Bronchial epithelial cell (primary cell): ENCODE measurements at regions not wholly inside any gene's neighbourhood (a gene's known extent, or its start where the extent isn't known, plus 50 kb on each side); places are given as distances from the start of the nearest gene placed in this dataset.
"Not testable (repeated sequence)": the region's sequence is repeated elsewhere in the genome, so short reads cannot be mapped to it uniquely, and the experiment has no call there.

Experiments
- DNase-seq: peaks from one replicate; pipeline ENCODE4 v3.0.0-alpha.2; 2010; ENCODE audit warnings: low read depth
- FAIRE-seq: peaks from 2 replicates; lab custom pipeline; 2011; peaks lifted over from hg19 to GRCh38; lab: Jason Lieb, UNC
- H3K27me3 ChIP-seq: 2 replicates; pipeline ENCODE4 v1.5.1; 2011; ENCODE audit warnings: low read length; ENCODE audit not compliant: control insufficient read depth, insufficient read depth
- H3K36me3 ChIP-seq: 2 replicates; pipeline ENCODE4 v1.5.1; 2011; ENCODE audit warnings: low read length; ENCODE audit not compliant: control insufficient read depth, insufficient read depth
- H3K4me3 ChIP-seq: 2 replicates; pipeline ENCODE4 v1.5.1; 2011; ENCODE audit warnings: mild to moderate bottlenecking, low read depth, low read length, control low read depth
- CTCF ChIP-seq: IDR thresholded peaks from 2 replicates; pipeline ENCODE4 v1.5.1; 2011; ENCODE audit warnings: mild to moderate bottlenecking, moderate library complexity, low read length, control low read depth, inconsistent platforms; ENCODE audit not compliant: insufficient read depth, severe bottlenecking

DNA sequence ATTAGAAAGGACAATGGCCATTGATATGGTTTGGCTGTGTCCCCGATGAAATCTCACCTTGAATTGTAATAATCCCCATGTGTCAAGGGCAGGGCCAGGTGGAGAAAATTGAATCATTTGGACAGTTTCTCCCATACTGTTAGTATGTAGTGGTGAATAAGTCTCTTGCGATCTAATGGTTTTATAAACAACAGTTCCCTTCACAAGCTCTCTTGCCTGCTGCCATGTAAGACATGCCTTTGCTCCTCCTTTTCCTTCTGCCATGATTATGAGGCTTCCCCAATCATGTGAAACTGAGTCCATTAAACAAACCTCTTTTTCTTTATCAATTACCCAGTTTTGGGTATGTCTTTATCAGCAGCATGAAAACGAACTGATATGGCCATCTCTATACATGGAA is 302.7 kb downstream of the SFMBT2 start:
- H3K36me3 ChIP-seq: no peaks in the 10 kb centered on the region
- DNase-seq (no peak), FAIRE-seq (no peak)
- no peak overlapping the region for H3K4me3 ChIP-seq
- no peak for TF ChIP-seq CTCF
- no peaks in the 10 kb centered on the region for H3K27me3 ChIP-seq

- DNase-seq: peak; percentile 7
- no peaks in the 10 kb centered on the region for H3K36me3 ChIP-seq
- no peak for TF ChIP-seq CTCF
- FAIRE-seq: peak; percentile 23
- no peaks in the 10 kb centered on the region for H3K27me3 ChIP-seq
- H3K4me3 ChIP-seq: no peak overlapping the region
Measured at GRCh38 chr10:7107285-7107684, 303.5 kb downstream of the SFMBT2 start.

DNA sequence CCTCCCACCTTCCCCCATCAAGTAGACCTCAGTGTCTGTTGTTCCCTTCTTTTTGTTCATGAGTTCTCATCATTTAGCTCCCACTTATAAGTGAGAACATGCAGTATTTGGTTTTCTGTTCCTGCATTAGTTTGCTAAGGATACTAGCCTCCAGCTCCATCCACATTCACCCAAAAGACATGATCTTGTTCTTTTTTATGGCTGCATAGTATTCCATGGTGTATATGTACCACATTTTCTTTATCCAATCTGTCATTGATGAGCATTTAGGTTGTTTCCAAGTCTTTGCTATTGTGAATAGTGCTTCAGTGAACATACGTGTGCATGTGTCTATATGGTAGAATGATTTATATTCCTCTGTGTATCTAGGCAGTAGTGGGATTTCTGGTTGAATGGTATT is 306.5 kb downstream of the SFMBT2 start:
- not testable (repeated sequence) for DNase-seq, H3K36me3 ChIP-seq, FAIRE-seq, H3K27me3 ChIP-seq, H3K4me3 ChIP-seq

DNA sequence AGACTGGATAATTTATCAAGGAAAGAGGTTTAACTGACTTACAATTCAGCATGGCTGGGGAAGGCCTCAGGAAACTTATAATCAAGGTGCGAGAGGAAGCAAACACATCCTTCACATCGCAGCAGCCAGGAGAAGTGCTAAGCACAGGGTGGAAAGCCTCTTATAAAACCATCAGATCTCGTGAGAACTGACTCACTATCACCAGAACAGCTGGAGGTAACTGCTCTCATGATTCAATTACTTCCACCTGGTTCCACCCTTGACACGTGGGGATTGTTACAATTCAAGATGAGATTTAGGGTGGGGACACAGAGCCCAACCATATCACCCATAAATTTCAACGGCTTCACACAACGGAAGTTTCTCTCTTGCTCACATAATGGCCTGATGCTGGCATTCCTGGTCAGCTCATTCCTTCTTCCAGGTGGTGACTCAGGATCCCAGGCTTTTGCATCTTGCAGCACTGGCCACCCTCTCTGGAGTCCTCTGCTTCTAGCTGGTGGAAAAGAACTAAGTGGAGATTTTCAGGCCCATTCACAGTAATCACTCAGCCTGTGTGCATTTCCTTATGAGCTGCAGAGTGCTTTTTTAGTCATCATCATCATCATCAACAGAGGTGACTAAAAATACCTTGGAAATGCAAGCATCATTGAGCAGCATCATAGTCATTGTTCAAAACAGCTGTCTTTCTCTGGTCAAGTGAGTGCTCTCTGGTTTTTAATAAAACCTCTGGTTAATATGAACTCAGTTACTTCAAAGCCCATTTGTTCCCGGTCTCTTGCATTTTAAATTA is 308.1 kb downstream of the SFMBT2 start:
- Histone ChIP-seq H3K36me3 (no peaks in the 10 kb centered on the region), H3K27me3 (no peaks in the 10 kb centered on the region), H3K4me3 (no peak overlapping the region)
- no peak for TF ChIP-seq CTCF
- peak; percentile 55 for FAIRE-seq
- DNase-seq: no peak

- H3K36me3 ChIP-seq: no peaks in the 10 kb centered on the region
- TF ChIP-seq CTCF: no peak
- no peaks in the 10 kb centered on the region for H3K27me3 ChIP-seq
- H3K4me3 ChIP-seq: no peak overlapping the region
- FAIRE-seq: no peak
- DNase-seq: no peak
Measured at GRCh38 chr10:7102084-7102483, 308.8 kb downstream of the SFMBT2 start.

GRCh38 chr10:7101451-7101850 is 309.4 kb downstream of the SFMBT2 start:
- no peaks in the 10 kb centered on the region for H3K27me3 ChIP-seq
- no peaks in the 10 kb centered on the region for H3K36me3 ChIP-seq
- FAIRE-seq: no peak
- no peak overlapping the region for H3K4me3 ChIP-seq
- TF ChIP-seq CTCF: no peak
- no peak for DNase-seq
